ENCODE measurements at regions not wholly inside any gene's neighbourhood (a gene's known extent, or its start where the extent isn't known, plus 50 kb on each side); places are given as distances from the start of the nearest gene placed in this dataset.

DNA sequence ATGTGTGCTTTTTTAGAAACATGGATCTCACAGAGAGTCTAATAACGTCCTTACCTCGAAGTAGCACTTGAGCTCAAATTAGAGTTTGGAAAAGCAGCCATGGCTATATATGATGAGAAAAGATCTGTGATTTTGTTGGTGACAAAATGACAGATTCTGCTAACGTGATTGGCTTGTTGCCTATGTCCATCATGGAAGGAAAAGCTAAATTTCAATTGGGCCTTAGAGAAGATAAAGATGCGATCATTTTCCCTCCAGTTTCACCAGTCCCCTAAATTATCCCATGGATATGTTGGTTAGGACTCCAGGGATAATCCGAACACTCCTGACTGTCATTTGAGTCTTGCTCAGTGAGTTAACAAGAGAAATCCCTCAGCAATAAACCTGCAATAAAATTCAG lies 175.8 kb downstream of the C16orf95 start:
- peaks cover 0 to 8% of the 10 kb centered on the region in 2 donors for H3K9me3 ChIP-seq
- H3K36me3 ChIP-seq: no peaks in the 10 kb centered on the region
- TF ChIP-seq CTCF (IDR thresholded peaks at IDR 0.05): no peak
- no peaks in the 10 kb centered on the region for H3K27me3 ChIP-seq
- H3K4me3 ChIP-seq: no peak overlapping the region
- DNase-seq (ENCODE audit: low spot score): no peak
- H3K27ac ChIP-seq: no peak overlapping the region
- H3K4me1 ChIP-seq: no peaks in the 10 kb centered on the region

GRCh38 chr16:87143661-87144121 lies 173.5 kb downstream of the C16orf95 start:
- no peaks in the 10 kb centered on the region for H3K4me1 ChIP-seq
- H3K36me3 ChIP-seq: no peaks in the 10 kb centered on the region
- no peaks in the 10 kb centered on the region for H3K27me3 ChIP-seq
- no peaks in the 10 kb centered on the region for H3K9me3 ChIP-seq
- no peak overlapping the region for H3K4me3 ChIP-seq
- DNase-seq (ENCODE audit: low spot score): no peak
- TF ChIP-seq CTCF (IDR thresholded peaks at IDR 0.05): no peak
- no peak overlapping the region for H3K27ac ChIP-seq

DNA sequence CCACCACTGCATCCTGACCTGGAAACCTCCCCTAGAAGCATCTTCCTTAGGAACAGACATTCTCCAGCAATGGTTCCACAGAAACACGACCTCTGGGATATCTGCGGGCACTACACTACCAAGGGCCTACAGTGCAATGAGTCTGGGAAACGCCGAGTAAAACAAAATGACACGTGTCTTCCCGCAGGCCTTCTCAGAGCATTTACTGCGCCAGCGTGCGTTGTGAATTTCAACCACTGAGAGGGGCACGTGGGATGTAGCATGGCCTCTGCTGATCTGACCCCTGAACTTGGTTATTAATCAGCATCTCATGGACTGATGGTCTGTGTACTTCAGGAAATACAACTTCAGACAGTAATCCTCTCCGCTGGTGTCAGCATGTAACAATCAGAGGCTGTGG lies 173.0 kb downstream of the C16orf95 start:
- H3K27me3 ChIP-seq: no peaks in the 10 kb centered on the region
- DNase-seq (ENCODE audit: low spot score): no peak
- no peak for TF ChIP-seq CTCF (IDR thresholded peaks at IDR 0.05)
- H3K4me3 ChIP-seq: no peak overlapping the region
- H3K9me3 ChIP-seq: no peaks in the 10 kb centered on the region
- H3K27ac ChIP-seq: no peak overlapping the region
- H3K4me1 ChIP-seq: no peaks in the 10 kb centered on the region
- H3K36me3 ChIP-seq: no peaks in the 10 kb centered on the region

GRCh38 chr16:87145181-87146176 lies 171.7 kb downstream of the C16orf95 start:
- no peak for TF ChIP-seq CTCF (IDR thresholded peaks at IDR 0.05)
- no peaks in the 10 kb centered on the region for H3K4me1 ChIP-seq
- no peaks in the 10 kb centered on the region for H3K27me3 ChIP-seq
- no peak for DNase-seq (ENCODE audit: low spot score)
- no peak overlapping the region for H3K27ac ChIP-seq
- H3K4me3 ChIP-seq: no peak overlapping the region
- no peaks in the 10 kb centered on the region for H3K36me3 ChIP-seq
- H3K9me3 ChIP-seq: peaks cover 0 to 8% of the 10 kb centered on the region in 2 donors

DNA sequence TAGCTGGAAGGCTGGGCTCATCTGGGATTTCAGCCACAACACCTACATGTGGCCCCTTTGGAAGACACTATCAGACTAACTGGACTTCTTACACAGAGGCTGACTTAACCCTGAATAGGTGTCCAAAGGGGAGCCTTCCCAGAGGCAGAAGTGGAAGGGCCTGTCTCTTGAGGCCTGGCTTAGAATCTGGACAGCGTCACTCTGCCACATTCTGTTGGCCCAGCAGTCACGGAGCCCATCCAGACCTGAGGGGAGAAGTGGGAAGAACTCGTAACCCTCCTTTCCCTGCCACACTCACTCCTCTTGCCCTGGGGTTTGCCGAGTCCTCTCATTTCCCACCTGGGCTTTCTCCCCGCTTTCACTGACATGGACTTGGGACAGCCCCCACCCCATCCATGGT lies 170.5 kb downstream of the C16orf95 start:
- Histone ChIP-seq H3K36me3 (no peaks in the 10 kb centered on the region), H3K4me3 (no peak overlapping the region), H3K27ac (no peak overlapping the region), H3K9me3 (peaks cover 0 to 8% of the 10 kb centered on the region in 2 donors), H3K27me3 (no peaks in the 10 kb centered on the region), H3K4me1 (no peaks in the 10 kb centered on the region)
- no peak for DNase-seq (ENCODE audit: low spot score)
- TF ChIP-seq CTCF (IDR thresholded peaks at IDR 0.05): no peak
